Uterus (tissue), 3 donors: ENCODE measurements at regions not wholly inside any gene's neighbourhood (a gene's known extent, or its start where the extent isn't known, plus 50 kb on each side); places are given as distances from the start of the nearest gene placed in this dataset.

Experiments
- DNase-seq, 2 donors: peaks; one replicate each; pipeline ENCODE4 v3.0.0-alpha.2; 2019 to 2020
- H3K27ac ChIP-seq, 2 donors: fragments of 200-600 bp; sonication (generic); 1 replicate in 1 of 2; 2 replicates in 1 of 2; pipeline ENCODE4 v1.5.1; 2016 to 2018
- H3K27me3 ChIP-seq, 2 donors: fragments of 200-600 bp; sonication (generic); one replicate each; pipeline ENCODE4 v1.5.1; 2018 to 2019; ENCODE audit warnings: control low read depth in 1 of 2
- H3K36me3 ChIP-seq, 2 donors: fragments of 200-600 bp; sonication (generic); one replicate each; pipeline ENCODE4 v1.5.1; 2019; ENCODE audit warnings: control low read depth in 1 of 2
- H3K4me1 ChIP-seq, 2 donors: fragments of 200-600 bp; sonication (generic); one replicate each; pipeline ENCODE4 v1.5.1; 2018 to 2019; ENCODE audit warnings: control low read depth in 1 of 2
- H3K4me3 ChIP-seq, 2 donors: fragments of 200-600 bp; sonication (generic); 1 replicate in 1 of 2; 2 replicates in 1 of 2; pipeline ENCODE4 v1.5.1; 2018 to 2019; ENCODE audit warnings: mild to moderate bottlenecking in 1 of 2
- H3K9me3 ChIP-seq, 2 donors: fragments of 200-600 bp; sonication (generic); one replicate each; pipeline ENCODE4 v1.5.1; 2019; ENCODE audit warnings: control low read depth in 1 of 2
- POLR2A ChIP-seq, 2 donors: fragments of 450-650 bp; IDR thresholded peaks; one replicate each; pipeline ENCODE4 v1.6.1; 2016; ENCODE audit warnings: antibody characterized with exemption in 2 of 2, mild to moderate bottlenecking in 1 of 2, moderate library complexity in 1 of 2
- intact Hi-C: fragments of 100-400 bp; cut with DNase I; formaldehyde crosslinking; loops from one replicate; pipeline ENCODE4 v1.15.1; 2023; ENCODE audit warnings: low total_unique reads
- TF ChIP-seq, protein P1 (sequence below), 4 experiments: fragments of 200-600 bp in 2 of 4; fragments of 450-650 bp in 2 of 4; sonication (generic) in 2 of 4; IDR thresholded peaks; one replicate each; pipeline ENCODE4 v1.5.1; 2016 to 2019; ENCODE audit warnings: antibody characterized with exemption in 4 of 4, mild to moderate bottlenecking in 2 of 4, moderate library complexity in 1 of 4
- donor health status: DM: yes; HTN: yes; CAD: no.

DNA sequence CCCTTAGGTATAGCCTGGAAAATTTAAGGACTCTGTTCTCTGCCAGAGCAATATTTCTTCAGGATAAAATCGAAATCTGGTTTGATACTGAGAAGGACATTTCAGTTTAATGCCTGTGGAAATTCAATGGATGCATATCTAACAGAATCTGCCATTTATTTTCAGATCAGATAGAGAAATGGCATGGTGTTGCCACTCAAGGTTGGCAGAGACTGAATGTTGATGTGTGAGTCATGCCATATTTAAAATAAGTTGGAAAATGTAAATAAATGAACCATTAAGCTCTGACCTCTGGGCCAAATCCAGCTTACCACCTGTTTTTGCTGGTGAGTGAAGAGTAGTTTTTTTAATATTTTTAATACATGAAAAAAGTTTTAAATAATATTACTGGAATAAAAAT lies 594.6 kb downstream of the DOK5 start:
- H3K27me3 ChIP-seq = no peaks in the 10 kb centered on the region
- no peaks in the 10 kb centered on the region for H3K36me3 ChIP-seq
- no peak overlapping the region for H3K27ac ChIP-seq
- no peaks in the 10 kb centered on the region for H3K9me3 ChIP-seq
- intact Hi-C loops = no loop called here
- DNase-seq = no peak
- no peak overlapping the region for H3K4me3 ChIP-seq
- no peak for TF ChIP-seq POLR2A (IDR thresholded peaks at IDR 0.05)
- TF ChIP-seq, protein P1, sequence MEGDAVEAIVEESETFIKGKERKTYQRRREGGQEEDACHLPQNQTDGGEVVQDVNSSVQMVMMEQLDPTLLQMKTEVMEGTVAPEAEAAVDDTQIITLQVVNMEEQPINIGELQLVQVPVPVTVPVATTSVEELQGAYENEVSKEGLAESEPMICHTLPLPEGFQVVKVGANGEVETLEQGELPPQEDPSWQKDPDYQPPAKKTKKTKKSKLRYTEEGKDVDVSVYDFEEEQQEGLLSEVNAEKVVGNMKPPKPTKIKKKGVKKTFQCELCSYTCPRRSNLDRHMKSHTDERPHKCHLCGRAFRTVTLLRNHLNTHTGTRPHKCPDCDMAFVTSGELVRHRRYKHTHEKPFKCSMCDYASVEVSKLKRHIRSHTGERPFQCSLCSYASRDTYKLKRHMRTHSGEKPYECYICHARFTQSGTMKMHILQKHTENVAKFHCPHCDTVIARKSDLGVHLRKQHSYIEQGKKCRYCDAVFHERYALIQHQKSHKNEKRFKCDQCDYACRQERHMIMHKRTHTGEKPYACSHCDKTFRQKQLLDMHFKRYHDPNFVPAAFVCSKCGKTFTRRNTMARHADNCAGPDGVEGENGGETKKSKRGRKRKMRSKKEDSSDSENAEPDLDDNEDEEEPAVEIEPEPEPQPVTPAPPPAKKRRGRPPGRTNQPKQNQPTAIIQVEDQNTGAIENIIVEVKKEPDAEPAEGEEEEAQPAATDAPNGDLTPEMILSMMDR (IDR thresholded peaks at IDR 0.05) = no peak
- no peaks in the 10 kb centered on the region for H3K4me1 ChIP-seq

DNA sequence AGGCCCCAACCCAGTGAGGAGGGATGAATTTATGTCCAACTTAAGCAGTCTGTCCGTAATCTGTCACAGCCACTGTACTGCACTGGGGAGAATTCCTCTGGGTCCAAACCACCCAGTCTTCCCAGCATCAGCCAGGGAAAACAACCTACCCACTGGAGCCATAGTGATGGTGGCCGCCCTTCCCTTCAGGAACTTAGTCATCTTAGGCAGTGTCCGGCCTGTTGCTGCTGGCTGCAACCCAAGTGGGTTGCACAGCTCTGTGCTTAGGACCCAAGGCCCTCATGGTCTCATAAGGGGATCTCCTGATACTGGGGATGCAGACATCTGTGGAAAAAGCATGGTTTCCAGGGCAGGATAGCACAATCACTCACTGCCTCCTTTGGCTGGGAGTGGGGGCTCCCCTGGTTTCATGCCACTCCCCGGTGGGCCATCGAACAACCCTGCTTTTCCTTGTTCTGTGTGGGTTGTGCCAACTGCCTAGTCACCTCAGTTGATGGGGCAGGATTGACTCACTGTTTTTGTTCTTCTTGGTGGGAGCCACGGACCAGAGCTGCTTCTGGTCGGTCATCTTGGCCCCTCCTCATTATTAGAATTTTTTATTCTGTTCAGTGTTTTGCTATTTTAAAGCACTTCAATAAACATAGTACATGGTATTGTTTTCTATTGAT lies 591.9 kb downstream of the DOK5 start:
- H3K9me3 ChIP-seq = peaks cover 0 to 6% of the 10 kb centered on the region in 2 donors
- intact Hi-C loops = no loop called here
- H3K4me3 ChIP-seq = no peak overlapping the region
- no peak overlapping the region for H3K27ac ChIP-seq
- H3K4me1 ChIP-seq = no peaks in the 10 kb centered on the region
- H3K36me3 ChIP-seq = no peaks in the 10 kb centered on the region
- H3K27me3 ChIP-seq = no peaks in the 10 kb centered on the region
- TF ChIP-seq, protein P1 (IDR thresholded peaks at IDR 0.05) = no peak
- TF ChIP-seq POLR2A (IDR thresholded peaks at IDR 0.05) = no peak
- DNase-seq = no peak

DNA sequence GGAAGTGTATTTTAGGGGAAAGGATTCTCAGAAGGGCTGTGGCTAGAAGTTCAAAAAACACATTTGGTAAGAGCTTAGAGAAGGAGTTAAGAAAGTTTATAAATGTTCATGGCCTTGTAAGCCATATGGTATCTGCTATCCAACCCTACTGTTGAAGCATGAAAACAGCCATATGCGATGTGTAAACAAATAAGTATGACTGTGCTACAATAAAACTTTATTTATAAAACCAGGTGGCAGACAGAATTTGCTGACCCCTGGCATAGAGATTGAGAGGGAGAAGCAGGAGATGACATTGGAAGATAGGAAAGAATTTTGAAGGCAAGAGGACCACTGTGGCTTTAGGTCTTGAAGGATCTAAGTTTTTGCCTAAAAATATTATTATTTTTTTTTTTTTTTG lies 583.5 kb downstream of the DOK5 start:
- TF ChIP-seq POLR2A (IDR thresholded peaks at IDR 0.05) = no peak
- TF ChIP-seq, protein P1 (IDR thresholded peaks at IDR 0.05) = no peak
- no peaks in the 10 kb centered on the region for H3K9me3 ChIP-seq
- no peak for DNase-seq
- no peaks in the 10 kb centered on the region for H3K4me1 ChIP-seq
- H3K36me3 ChIP-seq = no peaks in the 10 kb centered on the region
- no peak overlapping the region for H3K27ac ChIP-seq
- intact Hi-C loops = no loop called here
- no peak overlapping the region for H3K4me3 ChIP-seq
- no peaks in the 10 kb centered on the region for H3K27me3 ChIP-seq

- TF ChIP-seq, protein P1 (IDR thresholded peaks at IDR 0.05) = no peak
- no peak for TF ChIP-seq POLR2A (IDR thresholded peaks at IDR 0.05)
- Histone ChIP-seq H3K9me3 (no peaks in the 10 kb centered on the region), H3K4me3 (no peak overlapping the region), H3K27me3 (no peaks in the 10 kb centered on the region), H3K4me1 (no peaks in the 10 kb centered on the region), H3K27ac (no peak overlapping the region), H3K36me3 (no peaks in the 10 kb centered on the region)
- no peak for DNase-seq
- intact Hi-C loops = no loop called here
These were observed 582.5 kb downstream of the DOK5 start for GRCh38 chr20:55057779-55058415.

- Histone ChIP-seq H3K4me1 (no peaks in the 10 kb centered on the region), H3K36me3 (no peaks in the 10 kb centered on the region), H3K4me3 (no peak overlapping the region), H3K27me3 (no peaks in the 10 kb centered on the region), H3K9me3 (no peaks in the 10 kb centered on the region), H3K27ac (no peak overlapping the region)
- intact Hi-C loops = no loop called here
- DNase-seq = no peak
- TF ChIP-seq POLR2A (IDR thresholded peaks at IDR 0.05) = no peak
- TF ChIP-seq, protein P1 (IDR thresholded peaks at IDR 0.05) = no peak
These were observed 579.1 kb downstream of the DOK5 start for GRCh38 chr20:55054453-55054852.
